LHCN-M2 (cell line): ENCODE measurements at regions not wholly inside any gene's neighbourhood (a gene's known extent, or its start where the extent isn't known, plus 50 kb on each side); places are given as distances from the start of the nearest gene placed in this dataset.

Experiments used
- DNase-seq: peaks from one replicate; pipeline ENCODE4 v3.0.0-alpha.2; 2012; ENCODE audit warnings: low read depth

- DNase-seq = no peak
These were observed 160.4 kb downstream of the AACS start for GRCh38 chr12:125225641-125226040.

- DNase-seq = no peak
These were observed 163.5 kb downstream of the AACS start for GRCh38 chr12:125228519-125229260.

- DNase-seq = no peak
These were observed 164.8 kb downstream of the AACS start for GRCh38 chr12:125229878-125230530.

GRCh38 chr12:125233319-125233718, 168.1 kb downstream of the AACS start:
- DNase-seq = no peak

GRCh38 chr12:125239563-125239962, 174.3 kb downstream of the AACS start:
- DNase-seq = no peak

GRCh38 chr12:125240717-125241116, 175.5 kb downstream of the AACS start:
- no peak for DNase-seq

- DNase-seq = no peak
These were observed 178.6 kb downstream of the AACS start for GRCh38 chr12:125243811-125244210.

GRCh38 chr12:125244338-125244737, 179.1 kb downstream of the AACS start:
- no peak for DNase-seq

- no peak for DNase-seq
These were observed 180.6 kb downstream of the AACS start for GRCh38 chr12:125245581-125246557.

GRCh38 chr12:125247477-125247876, 182.2 kb downstream of the AACS start:
- no peak for DNase-seq

GRCh38 chr12:125249066-125249824, 184.0 kb downstream of the AACS start:
- DNase-seq = peak; percentile 15

GRCh38 chr12:125249932-125250331, 184.7 kb downstream of the AACS start:
- DNase-seq = no peak

GRCh38 chr12:125254236-125254635, 189.0 kb downstream of the AACS start:
- DNase-seq = no peak

- DNase-seq = no peak
These were observed 189.6 kb downstream of the AACS start for GRCh38 chr12:125254856-125255255.

GRCh38 chr12:125255935-125256633, 190.8 kb downstream of the AACS start:
- DNase-seq = no peak

- no peak for DNase-seq
These were observed 191.3 kb downstream of the AACS start for GRCh38 chr12:125256634-125256936.

- DNase-seq = no peak
These were observed 194.1 kb downstream of the AACS start for GRCh38 chr12:125259178-125259867.

GRCh38 chr12:125262851-125263250, 197.6 kb downstream of the AACS start:
- DNase-seq = no peak

- no peak for DNase-seq
These were observed 198.2 kb downstream of the AACS start for GRCh38 chr12:125263385-125263784.

GRCh38 chr12:125267114-125267513, 201.9 kb downstream of the AACS start:
- no peak for DNase-seq
